ENCODE measurements at regions not wholly inside any gene's neighbourhood (a gene's known extent, or its start where the extent isn't known, plus 50 kb on each side); places are given as distances from the start of the nearest gene placed in this dataset.

DNA sequence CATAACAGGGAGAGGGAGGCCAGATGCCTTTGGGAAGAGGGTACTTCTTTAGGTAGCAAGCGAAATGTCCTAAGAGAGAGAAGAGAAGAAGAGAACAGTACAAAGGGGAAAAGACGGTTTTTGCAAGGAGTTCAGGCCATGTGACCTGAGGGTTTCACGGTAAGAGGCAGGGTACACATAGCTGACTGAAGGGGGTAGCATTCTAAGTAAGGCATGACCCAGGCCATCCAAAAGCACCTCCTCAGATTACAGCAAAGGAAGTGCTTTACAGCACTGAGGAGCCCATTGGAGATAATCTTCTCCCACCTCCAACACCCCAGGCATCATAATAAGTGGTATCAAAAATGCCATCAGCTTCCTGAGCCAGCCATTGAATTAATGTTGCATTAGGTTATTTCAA, 258.2 kb upstream of the NPY start:
- Histone ChIP-seq H4K20me1 (ENCODE audit: insufficient read depth, low read length) (no peaks in the 10 kb centered on the region), H3K9me3 (ENCODE audit: low read depth, low read length) (no peaks in the 10 kb centered on the region), H3K4me1 (ENCODE audit: insufficient read depth, low read length) (no peaks in the 10 kb centered on the region), H3K79me2 (ENCODE audit: insufficient read depth, low read length) (no peaks in the 10 kb centered on the region), H3K4me3 (ENCODE audit: insufficient read depth, low read length) (no peak overlapping the region), H3K27me3 (ENCODE audit: insufficient read depth, low read length) (no peaks in the 10 kb centered on the region), H2AFZ (ENCODE audit: low read length) (no peak overlapping the region), H3K4me2 (ENCODE audit: insufficient read depth, low read length) (no peak overlapping the region), H3K27ac (ENCODE audit: low read depth, low read length) (no peak overlapping the region), H3K36me3 (ENCODE audit: insufficient read depth, low read length) (no peaks in the 10 kb centered on the region)
- TF ChIP-seq, protein P1, sequence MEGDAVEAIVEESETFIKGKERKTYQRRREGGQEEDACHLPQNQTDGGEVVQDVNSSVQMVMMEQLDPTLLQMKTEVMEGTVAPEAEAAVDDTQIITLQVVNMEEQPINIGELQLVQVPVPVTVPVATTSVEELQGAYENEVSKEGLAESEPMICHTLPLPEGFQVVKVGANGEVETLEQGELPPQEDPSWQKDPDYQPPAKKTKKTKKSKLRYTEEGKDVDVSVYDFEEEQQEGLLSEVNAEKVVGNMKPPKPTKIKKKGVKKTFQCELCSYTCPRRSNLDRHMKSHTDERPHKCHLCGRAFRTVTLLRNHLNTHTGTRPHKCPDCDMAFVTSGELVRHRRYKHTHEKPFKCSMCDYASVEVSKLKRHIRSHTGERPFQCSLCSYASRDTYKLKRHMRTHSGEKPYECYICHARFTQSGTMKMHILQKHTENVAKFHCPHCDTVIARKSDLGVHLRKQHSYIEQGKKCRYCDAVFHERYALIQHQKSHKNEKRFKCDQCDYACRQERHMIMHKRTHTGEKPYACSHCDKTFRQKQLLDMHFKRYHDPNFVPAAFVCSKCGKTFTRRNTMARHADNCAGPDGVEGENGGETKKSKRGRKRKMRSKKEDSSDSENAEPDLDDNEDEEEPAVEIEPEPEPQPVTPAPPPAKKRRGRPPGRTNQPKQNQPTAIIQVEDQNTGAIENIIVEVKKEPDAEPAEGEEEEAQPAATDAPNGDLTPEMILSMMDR (IDR thresholded peaks at IDR 0.05; ENCODE audit: extremely low read depth, low read depth, low read length), result no peak
- no peak for DNase-seq (ENCODE audit: insufficient read length, low spot score, missing footprints)

DNA sequence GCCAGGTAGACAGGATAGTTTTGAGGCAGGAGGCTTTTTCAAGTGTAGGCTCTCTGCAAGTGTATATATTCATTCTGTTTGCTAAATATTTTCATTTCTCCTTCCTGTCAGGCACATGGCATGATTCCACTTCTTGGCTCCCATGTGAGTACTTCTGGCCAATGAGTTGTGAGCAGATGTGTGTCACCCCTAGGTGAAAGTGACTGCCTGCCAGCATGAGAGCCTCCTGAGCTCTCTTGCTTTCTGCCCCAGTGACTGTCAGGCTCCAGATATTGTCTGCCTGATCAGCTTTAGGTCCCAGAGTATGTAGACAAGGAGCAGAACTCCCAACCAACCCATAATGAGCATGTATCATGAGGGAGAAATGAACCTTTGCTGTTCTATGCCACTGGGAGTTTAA, 257.6 kb upstream of the NPY start:
- H3K79me2 ChIP-seq (ENCODE audit: insufficient read depth, low read length), result no peaks in the 10 kb centered on the region
- no peak overlapping the region for H3K4me3 ChIP-seq (ENCODE audit: insufficient read depth, low read length)
- no peak overlapping the region for H2AFZ ChIP-seq (ENCODE audit: low read length)
- no peaks in the 10 kb centered on the region for H3K27me3 ChIP-seq (ENCODE audit: insufficient read depth, low read length)
- H4K20me1 ChIP-seq (ENCODE audit: insufficient read depth, low read length), result no peaks in the 10 kb centered on the region
- no peaks in the 10 kb centered on the region for H3K36me3 ChIP-seq (ENCODE audit: insufficient read depth, low read length)
- no peak overlapping the region for H3K4me2 ChIP-seq (ENCODE audit: insufficient read depth, low read length)
- TF ChIP-seq, protein P1 (IDR thresholded peaks at IDR 0.05; ENCODE audit: extremely low read depth, low read depth, low read length), result no peak
- no peak overlapping the region for H3K27ac ChIP-seq (ENCODE audit: low read depth, low read length)
- no peak for DNase-seq (ENCODE audit: insufficient read length, low spot score, missing footprints)
- no peaks in the 10 kb centered on the region for H3K9me3 ChIP-seq (ENCODE audit: low read depth, low read length)
- no peaks in the 10 kb centered on the region for H3K4me1 ChIP-seq (ENCODE audit: insufficient read depth, low read length)

DNA sequence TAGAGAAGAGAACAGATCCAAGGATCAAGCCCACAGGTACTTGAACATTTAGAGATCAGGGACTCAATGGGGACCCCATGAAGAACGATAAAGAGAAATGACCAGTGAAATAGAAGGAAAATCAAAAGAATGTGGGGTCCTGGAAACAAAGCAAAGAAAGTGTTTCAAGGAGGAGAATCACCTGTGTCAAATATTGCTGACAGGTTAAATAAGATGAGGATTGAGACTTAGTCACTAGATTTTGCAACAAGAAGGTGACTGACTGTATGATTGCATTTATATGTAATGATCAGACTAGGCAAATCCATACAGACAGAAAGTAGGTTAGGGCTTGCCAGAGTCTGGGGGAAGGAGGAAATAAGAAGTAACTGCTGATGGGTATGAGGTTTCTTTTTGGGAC, 254.9 kb upstream of the NPY start:
- no peak for DNase-seq (ENCODE audit: insufficient read length, low spot score, missing footprints)
- no peak overlapping the region for H3K4me3 ChIP-seq (ENCODE audit: insufficient read depth, low read length)
- H2AFZ ChIP-seq (ENCODE audit: low read length), result no peak overlapping the region
- H3K36me3 ChIP-seq (ENCODE audit: insufficient read depth, low read length), result no peaks in the 10 kb centered on the region
- no peaks in the 10 kb centered on the region for H3K27me3 ChIP-seq (ENCODE audit: insufficient read depth, low read length)
- no peak overlapping the region for H3K4me2 ChIP-seq (ENCODE audit: insufficient read depth, low read length)
- no peak overlapping the region for H3K27ac ChIP-seq (ENCODE audit: low read depth, low read length)
- no peaks in the 10 kb centered on the region for H3K79me2 ChIP-seq (ENCODE audit: insufficient read depth, low read length)
- H4K20me1 ChIP-seq (ENCODE audit: insufficient read depth, low read length), result no peaks in the 10 kb centered on the region
- no peaks in the 10 kb centered on the region for H3K4me1 ChIP-seq (ENCODE audit: insufficient read depth, low read length)
- no peaks in the 10 kb centered on the region for H3K9me3 ChIP-seq (ENCODE audit: low read depth, low read length)
- TF ChIP-seq, protein P1 (IDR thresholded peaks at IDR 0.05; ENCODE audit: extremely low read depth, low read depth, low read length), result no peak

DNA sequence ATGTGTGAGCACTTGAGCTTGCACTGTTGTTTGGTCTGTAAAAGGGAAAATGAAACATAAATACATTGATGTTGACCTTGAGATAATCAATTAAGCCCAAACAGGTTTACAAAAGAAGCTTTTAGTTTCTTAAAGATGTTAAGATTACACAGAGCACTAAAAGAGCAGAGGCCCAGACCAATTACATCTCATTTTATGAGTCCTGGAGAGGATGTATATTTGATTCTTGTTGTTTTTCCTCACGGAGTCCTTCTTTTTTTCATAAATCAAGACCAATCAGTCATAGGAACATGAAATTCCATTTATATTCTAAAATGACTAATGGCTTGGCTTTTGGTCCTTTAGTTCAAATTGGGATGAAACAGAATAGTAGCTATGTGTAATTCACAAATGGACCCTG, 249.7 kb upstream of the NPY start:
- Histone ChIP-seq H3K36me3 (ENCODE audit: insufficient read depth, low read length) (no peaks in the 10 kb centered on the region), H3K27me3 (ENCODE audit: insufficient read depth, low read length) (no peaks in the 10 kb centered on the region), H3K4me3 (ENCODE audit: insufficient read depth, low read length) (no peak overlapping the region), H3K4me2 (ENCODE audit: insufficient read depth, low read length) (no peak overlapping the region), H4K20me1 (ENCODE audit: insufficient read depth, low read length) (no peaks in the 10 kb centered on the region), H3K79me2 (ENCODE audit: insufficient read depth, low read length) (no peaks in the 10 kb centered on the region), H3K4me1 (ENCODE audit: insufficient read depth, low read length) (no peaks in the 10 kb centered on the region), H2AFZ (ENCODE audit: low read length) (no peak overlapping the region), H3K27ac (ENCODE audit: low read depth, low read length) (no peak overlapping the region), H3K9me3 (ENCODE audit: low read depth, low read length) (no peaks in the 10 kb centered on the region)
- DNase-seq (ENCODE audit: insufficient read length, low spot score, missing footprints), result no peak
- TF ChIP-seq, protein P1 (IDR thresholded peaks at IDR 0.05; ENCODE audit: extremely low read depth, low read depth, low read length), result no peak
